HEK293 (cell line): ENCODE measurements at regions not wholly inside any gene's neighbourhood (a gene's known extent, or its start where the extent isn't known, plus 50 kb on each side); places are given as distances from the start of the nearest gene placed in this dataset.

ENCODE experiments used
- KLF8 ChIP-seq: fragments of 450-650 bp; formaldehyde crosslinking; IDR thresholded peaks from 2 replicates; pipeline ENCODE4 v1.5.1; 2016; ENCODE audit warnings: missing biosample characterization, missing genetic modification characterization
- MYNN ChIP-seq: fragments of 450-650 bp; formaldehyde crosslinking; IDR thresholded peaks from 2 replicates; pipeline ENCODE4 v1.5.1; 2016; ENCODE audit warnings: missing biosample characterization, missing genetic modification characterization, borderline replicate concordance
- OSR2 ChIP-seq: fragments of 450-650 bp; formaldehyde crosslinking; IDR thresholded peaks from 2 replicates; pipeline ENCODE4 v1.5.1; 2016; ENCODE audit warnings: missing biosample characterization, missing genetic modification characterization
- PRDM1 ChIP-seq: fragments of 450-650 bp; formaldehyde crosslinking; IDR thresholded peaks from 2 replicates; pipeline ENCODE4; 2016; ENCODE audit warnings: missing biosample characterization, missing genetic modification characterization
- SCRT2 ChIP-seq: fragments of 450-650 bp; formaldehyde crosslinking; IDR thresholded peaks from 2 replicates; pipeline ENCODE4 v1.5.1; 2016; ENCODE audit warnings: missing biosample characterization, missing genetic modification characterization
- TCF7L2 ChIP-seq: IDR thresholded peaks from 2 replicates; pipeline ENCODE4 v1.6.1; 2011; ENCODE audit warnings: low read depth, mild to moderate bottlenecking, inconsistent platforms, low read length, moderate library complexity, borderline replicate concordance
- WT1 ChIP-seq: fragments of 450-650 bp; formaldehyde crosslinking; IDR thresholded peaks from 2 replicates; pipeline ENCODE4 v1.5.1; 2016; ENCODE audit warnings: missing biosample characterization, missing genetic modification characterization
- ZBTB1 ChIP-seq: fragments of 450-650 bp; formaldehyde crosslinking; IDR thresholded peaks from 2 replicates; pipeline ENCODE4 v1.5.1; 2016; ENCODE audit warnings: missing biosample characterization, missing genetic modification characterization
- ZBTB20 ChIP-seq: fragments of 450-650 bp; formaldehyde crosslinking; IDR thresholded peaks from 2 replicates; pipeline ENCODE4 v1.5.1; 2016; ENCODE audit warnings: missing biosample characterization, missing genetic modification characterization
- ZBTB48 ChIP-seq: fragments of 450-650 bp; formaldehyde crosslinking; IDR thresholded peaks from 2 replicates; pipeline ENCODE4 v1.5.1; 2016; ENCODE audit warnings: missing biosample characterization, missing genetic modification characterization
- ZIC2 ChIP-seq: fragments of 450-650 bp; formaldehyde crosslinking; IDR thresholded peaks from 2 replicates; pipeline ENCODE4 v1.5.1; 2016; ENCODE audit warnings: missing biosample characterization, missing genetic modification characterization
- ZNF112 ChIP-seq: fragments of 450-650 bp; formaldehyde crosslinking; IDR thresholded peaks from 2 replicates; pipeline ENCODE4 v1.5.0; 2017; ENCODE audit warnings: missing biosample characterization, missing genetic modification characterization
- ZNF157 ChIP-seq: fragments of 450-650 bp; formaldehyde crosslinking; IDR thresholded peaks from 2 replicates; pipeline ENCODE4 v1.5.1; 2016; ENCODE audit warnings: missing biosample characterization, missing genetic modification characterization
- ZNF175 ChIP-seq: fragments of 450-650 bp; formaldehyde crosslinking; IDR thresholded peaks from 2 replicates; pipeline ENCODE4 v1.5.1; 2016; ENCODE audit warnings: missing biosample characterization, missing genetic modification characterization
- ZNF19 ChIP-seq: fragments of 450-650 bp; formaldehyde crosslinking; IDR thresholded peaks from 2 replicates; pipeline ENCODE4; 2016; ENCODE audit warnings: missing biosample characterization, missing genetic modification characterization, low read depth
- ZNF221 ChIP-seq: fragments of 450-650 bp; formaldehyde crosslinking; IDR thresholded peaks from 2 replicates; pipeline ENCODE4 v1.5.1; 2017; ENCODE audit warnings: missing biosample characterization, missing genetic modification characterization, borderline replicate concordance
- ZNF248 ChIP-seq: fragments of 450-650 bp; formaldehyde crosslinking; IDR thresholded peaks from 2 replicates; pipeline ENCODE4 v1.5.1; 2017; ENCODE audit warnings: missing biosample characterization, missing genetic modification characterization
- ZNF266 ChIP-seq: fragments of 450-650 bp; formaldehyde crosslinking; IDR thresholded peaks from 2 replicates; pipeline ENCODE4 v1.5.1; 2016; ENCODE audit warnings: missing biosample characterization, missing genetic modification characterization, low read depth
- ZNF37A ChIP-seq: fragments of 450-650 bp; IDR thresholded peaks from 2 replicates; pipeline ENCODE4 v1.5.1; 2018; ENCODE audit warnings: missing biosample characterization, missing genetic modification characterization
- ZNF513 ChIP-seq: fragments of 450-650 bp; IDR thresholded peaks from 2 replicates; pipeline ENCODE4 v1.5.1; 2018; ENCODE audit warnings: missing biosample characterization, missing genetic modification characterization
- ZNF521 ChIP-seq: fragments of 450-650 bp; formaldehyde crosslinking; IDR thresholded peaks from 2 replicates; pipeline ENCODE4 v1.5.1; 2017; ENCODE audit warnings: missing biosample characterization, mild to moderate bottlenecking, missing genetic modification characterization
- ZNF530 ChIP-seq: fragments of 450-650 bp; formaldehyde crosslinking; IDR thresholded peaks from 2 replicates; pipeline ENCODE4 v1.5.1; 2016; ENCODE audit warnings: low read depth, missing biosample characterization, missing genetic modification characterization
- ZNF571 ChIP-seq: fragments of 450-650 bp; formaldehyde crosslinking; IDR thresholded peaks from 2 replicates; pipeline ENCODE4 v1.5.0; 2017; ENCODE audit warnings: missing biosample characterization, missing genetic modification characterization
- ZNF677 ChIP-seq: fragments of 450-650 bp; IDR thresholded peaks from 2 replicates; pipeline ENCODE4 v1.5.0; 2018; ENCODE audit warnings: missing biosample characterization, mild to moderate bottlenecking, missing genetic modification characterization, moderate library complexity
- ZNF76 ChIP-seq: fragments of 450-650 bp; formaldehyde crosslinking; IDR thresholded peaks from 2 replicates; pipeline ENCODE4; 2016; ENCODE audit warnings: low read depth, missing biosample characterization, missing genetic modification characterization, borderline replicate concordance
- ZNF768 ChIP-seq: fragments of 450-650 bp; formaldehyde crosslinking; IDR thresholded peaks from 2 replicates; pipeline ENCODE4 v1.5.1; 2018; ENCODE audit warnings: missing biosample characterization, mild to moderate bottlenecking, missing genetic modification characterization
- ZNF776 ChIP-seq: fragments of 450-650 bp; formaldehyde crosslinking; IDR thresholded peaks from 2 replicates; pipeline ENCODE4 v1.5.0; 2017; ENCODE audit warnings: missing biosample characterization, missing genetic modification characterization, borderline replicate concordance
- ZNF792 ChIP-seq: fragments of 450-650 bp; formaldehyde crosslinking; IDR thresholded peaks from 2 replicates; pipeline ENCODE4 v1.5.1; 2016; ENCODE audit warnings: missing biosample characterization, missing genetic modification characterization
- ZNF830 ChIP-seq: fragments of 450-650 bp; IDR thresholded peaks from 2 replicates; pipeline ENCODE4 v1.5.0; 2018; ENCODE audit warnings: missing biosample characterization, missing genetic modification characterization, low read depth, mild to moderate bottlenecking, moderate library complexity
- TF ChIP-seq, protein P1 (sequence below): fragments of 450-650 bp; formaldehyde crosslinking; IDR thresholded peaks from 2 replicates; pipeline ENCODE4 v1.5.1; 2016; ENCODE audit warnings: missing biosample characterization, missing genetic modification characterization
- TF ChIP-seq, protein P2 (sequence below): fragments of 450-650 bp; formaldehyde crosslinking; conservative IDR thresholded peaks from 2 replicates; pipeline ENCODE4 v1.5.1; 2016; ENCODE audit warnings: low read depth, missing biosample characterization, missing genetic modification characterization
- TF ChIP-seq, protein P3 (sequence below): fragments of 450-650 bp; formaldehyde crosslinking; IDR thresholded peaks from 2 replicates; pipeline ENCODE4 v1.5.1; 2016; ENCODE audit warnings: missing biosample characterization, missing genetic modification characterization

GRCh38 chr6:132964101-132964867 lies 149.9 kb downstream of the RPS12 start (continued):
- no peak for TF ChIP-seq ZNF521
- no peak for TF ChIP-seq ZNF112 (tag by site-specific recombination)
- no peak for TF ChIP-seq ZNF830 (tag by site-specific recombination)
- TF ChIP-seq ZNF513 (tag by site-specific recombination): no peak
- no peak for TF ChIP-seq ZNF776 (tag by site-specific recombination)
- no peak for TF ChIP-seq ZNF19 (tag by site-specific recombination)
- no peak for TF ChIP-seq ZNF677
- TF ChIP-seq ZNF530 (tag by site-specific recombination): no peak
- peak; percentile 87 for TF ChIP-seq OSR2 (tag by site-specific recombination)
- no peak for TF ChIP-seq ZIC2 (tag by site-specific recombination)
- TF ChIP-seq ZNF157: no peak
- no peak for TF ChIP-seq ZBTB20 (tag by site-specific recombination)
- TF ChIP-seq ZBTB48 (tag by site-specific recombination): no peak
- TF ChIP-seq, protein P1, sequence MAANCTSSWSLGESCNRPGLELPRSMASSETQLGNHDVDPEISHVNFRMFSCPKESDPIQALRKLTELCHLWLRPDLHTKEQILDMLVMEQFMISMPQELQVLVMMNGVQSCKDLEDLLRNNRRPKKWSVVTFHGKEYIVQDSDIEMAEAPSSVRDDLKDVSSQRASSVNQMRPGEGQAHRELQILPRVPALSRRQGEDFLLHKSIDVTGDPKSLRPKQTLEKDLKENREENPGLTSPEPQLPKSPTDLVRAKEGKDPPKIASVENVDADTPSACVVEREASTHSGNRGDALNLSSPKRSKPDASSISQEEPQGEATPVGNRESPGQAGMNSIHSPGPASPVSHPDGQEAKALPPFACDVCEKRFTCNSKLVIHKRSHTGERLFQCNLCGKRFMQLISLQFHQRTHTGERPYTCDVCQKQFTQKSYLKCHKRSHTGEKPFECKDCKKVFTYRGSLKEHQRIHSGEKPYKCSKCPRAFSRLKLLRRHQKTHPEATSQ (tag by site-specific recombination): no peak
- peak; percentile 66 for TF ChIP-seq SCRT2
- TF ChIP-seq MYNN: no peak
- TF ChIP-seq ZNF792 (tag by site-specific recombination): no peak
- TF ChIP-seq, protein P2, sequence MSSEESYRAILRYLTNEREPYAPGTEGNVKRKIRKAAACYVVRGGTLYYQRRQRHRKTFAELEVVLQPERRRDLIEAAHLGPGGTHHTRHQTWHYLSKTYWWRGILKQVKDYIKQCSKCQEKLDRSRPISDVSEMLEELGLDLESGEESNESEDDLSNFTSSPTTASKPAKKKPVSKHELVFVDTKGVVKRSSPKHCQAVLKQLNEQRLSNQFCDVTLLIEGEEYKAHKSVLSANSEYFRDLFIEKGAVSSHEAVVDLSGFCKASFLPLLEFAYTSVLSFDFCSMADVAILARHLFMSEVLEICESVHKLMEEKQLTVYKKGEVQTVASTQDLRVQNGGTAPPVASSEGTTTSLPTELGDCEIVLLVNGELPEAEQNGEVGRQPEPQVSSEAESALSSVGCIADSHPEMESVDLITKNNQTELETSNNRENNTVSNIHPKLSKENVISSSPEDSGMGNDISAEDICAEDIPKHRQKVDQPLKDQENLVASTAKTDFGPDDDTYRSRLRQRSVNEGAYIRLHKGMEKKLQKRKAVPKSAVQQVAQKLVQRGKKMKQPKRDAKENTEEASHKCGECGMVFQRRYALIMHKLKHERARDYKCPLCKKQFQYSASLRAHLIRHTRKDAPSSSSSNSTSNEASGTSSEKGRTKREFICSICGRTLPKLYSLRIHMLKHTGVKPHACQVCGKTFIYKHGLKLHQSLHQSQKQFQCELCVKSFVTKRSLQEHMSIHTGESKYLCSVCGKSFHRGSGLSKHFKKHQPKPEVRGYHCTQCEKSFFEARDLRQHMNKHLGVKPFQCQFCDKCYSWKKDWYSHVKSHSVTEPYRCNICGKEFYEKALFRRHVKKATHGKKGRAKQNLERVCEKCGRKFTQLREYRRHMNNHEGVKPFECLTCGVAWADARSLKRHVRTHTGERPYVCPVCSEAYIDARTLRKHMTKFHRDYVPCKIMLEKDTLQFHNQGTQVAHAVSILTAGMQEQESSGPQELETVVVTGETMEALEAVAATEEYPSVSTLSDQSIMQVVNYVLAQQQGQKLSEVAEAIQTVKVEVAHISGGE: no peak
- no peak for TF ChIP-seq ZNF175 (tag by site-specific recombination)
- no peak for TF ChIP-seq ZNF221 (tag by site-specific recombination)
- peak; percentile 64 for TF ChIP-seq KLF8 (tag by site-specific recombination)
- no peak for TF ChIP-seq ZNF248
- TF ChIP-seq ZBTB1 (tag by site-specific recombination): no peak
- TF ChIP-seq, protein P3, sequence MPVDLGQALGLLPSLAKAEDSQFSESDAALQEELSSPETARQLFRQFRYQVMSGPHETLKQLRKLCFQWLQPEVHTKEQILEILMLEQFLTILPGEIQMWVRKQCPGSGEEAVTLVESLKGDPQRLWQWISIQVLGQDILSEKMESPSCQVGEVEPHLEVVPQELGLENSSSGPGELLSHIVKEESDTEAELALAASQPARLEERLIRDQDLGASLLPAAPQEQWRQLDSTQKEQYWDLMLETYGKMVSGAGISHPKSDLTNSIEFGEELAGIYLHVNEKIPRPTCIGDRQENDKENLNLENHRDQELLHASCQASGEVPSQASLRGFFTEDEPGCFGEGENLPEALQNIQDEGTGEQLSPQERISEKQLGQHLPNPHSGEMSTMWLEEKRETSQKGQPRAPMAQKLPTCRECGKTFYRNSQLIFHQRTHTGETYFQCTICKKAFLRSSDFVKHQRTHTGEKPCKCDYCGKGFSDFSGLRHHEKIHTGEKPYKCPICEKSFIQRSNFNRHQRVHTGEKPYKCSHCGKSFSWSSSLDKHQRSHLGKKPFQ: no peak
- TF ChIP-seq ZNF266 (tag by site-specific recombination): no peak
- TF ChIP-seq ZNF37A (tag by site-specific recombination): no peak
- TF ChIP-seq PRDM1: no peak
- TF ChIP-seq WT1 (tag by site-specific recombination): peak; percentile 75
- no peak for TF ChIP-seq TCF7L2
- TF ChIP-seq ZNF76: 0 out of 2 replicates have a peak, but pooled peaks have one; percentile 15
- no peak for TF ChIP-seq ZNF768 (tag by site-specific recombination)
- no peak for TF ChIP-seq ZNF571 (tag by site-specific recombination)
